Lower lobe of right lung (tissue), 2 donors: ENCODE measurements at regions not wholly inside any gene's neighbourhood (a gene's known extent, or its start where the extent isn't known, plus 50 kb on each side); places are given as distances from the start of the nearest gene placed in this dataset.

ENCODE experiments used
- ATAC-seq, 2 donors: fragments of 200-7000 bp; cut with Tn5 transposase; one replicate each; pipeline ENCODE4 v1.9.1; 2020 to 2022; ENCODE audit warnings: mild to moderate bottlenecking in 2 of 2, moderate library complexity in 2 of 2
- DNase-seq: peaks from one replicate; pipeline ENCODE4 v3.0.0-alpha.2; 2020
- H3K27ac ChIP-seq: fragments of 200-600 bp; one replicate; pipeline ENCODE4 v1.8.0; 2022
- H3K27me3 ChIP-seq: fragments of 200-600 bp; one replicate; pipeline ENCODE4 v1.8.0; 2022; ENCODE audit warnings: low read depth
- H3K36me3 ChIP-seq: fragments of 200-600 bp; one replicate; pipeline ENCODE4 v1.8.0; 2022; ENCODE audit warnings: mild to moderate bottlenecking
- H3K4me1 ChIP-seq: fragments of 200-600 bp; one replicate; pipeline ENCODE4 v1.8.0; 2022
- H3K4me3 ChIP-seq: fragments of 200-600 bp; one replicate; pipeline ENCODE4 v1.8.0; 2022; ENCODE audit warnings: mild to moderate bottlenecking
- H3K9me3 ChIP-seq: fragments of 200-600 bp; one replicate; pipeline ENCODE4 v1.8.0; 2022
- CTCF ChIP-seq: fragments of 200-600 bp; IDR thresholded peaks from one replicate; pipeline ENCODE4 v1.8.0; 2022; ENCODE audit warnings: antibody characterized with exemption, mild to moderate bottlenecking
- intact Hi-C: fragments of 100-400 bp; cut with DNase I; formaldehyde crosslinking; loops from one replicate; pipeline ENCODE4 v1.11.0; 2022
- donor health status: DM: no; HTN: yes; CAD: no; lungs with severe emphysema.

GRCh38 chr2:121944072-121944831 is 188.8 kb downstream of the TSN start:
- no peak for TF ChIP-seq CTCF
- intact Hi-C loops = no loop called here
- Histone ChIP-seq H3K36me3 (no peaks in the 10 kb centered on the region), H3K4me3 (no peak overlapping the region), H3K27me3 (no peaks in the 10 kb centered on the region), H3K9me3 (no peaks in the 10 kb centered on the region), H3K27ac (no peak overlapping the region), H3K4me1 (no peaks in the 10 kb centered on the region)
- ATAC-seq = peak in 1 of 2 donors; percentile 36
- DNase-seq = no peak

GRCh38 chr2:121947674-121948073 is 192.2 kb downstream of the TSN start:
- intact Hi-C loops = no loop called here
- no peaks in the 10 kb centered on the region for H3K9me3 ChIP-seq
- no peak for DNase-seq
- no peaks in the 10 kb centered on the region for H3K27me3 ChIP-seq
- no peak overlapping the region for H3K27ac ChIP-seq
- H3K4me1 ChIP-seq = no peaks in the 10 kb centered on the region
- H3K4me3 ChIP-seq = no peak overlapping the region
- ATAC-seq = no peak
- no peaks in the 10 kb centered on the region for H3K36me3 ChIP-seq
- no peak for TF ChIP-seq CTCF

- Histone ChIP-seq H3K4me3 (no peak overlapping the region), H3K4me1 (no peaks in the 10 kb centered on the region), H3K36me3 (no peaks in the 10 kb centered on the region), H3K27ac (no peak overlapping the region), H3K27me3 (no peaks in the 10 kb centered on the region), H3K9me3 (no peaks in the 10 kb centered on the region)
- TF ChIP-seq CTCF = no peak
- ATAC-seq (no peak), DNase-seq (no peak)
- intact Hi-C loops = no loop called here
These were observed 193.8 kb downstream of the TSN start for GRCh38 chr2:121949271-121949670.

- Histone ChIP-seq H3K4me3 (no peak overlapping the region), H3K9me3 (no peaks in the 10 kb centered on the region), H3K27me3 (no peaks in the 10 kb centered on the region), H3K36me3 (no peaks in the 10 kb centered on the region), H3K4me1 (no peaks in the 10 kb centered on the region), H3K27ac (no peak overlapping the region)
- intact Hi-C loops = no loop called here
- TF ChIP-seq CTCF = no peak
- ATAC-seq (no peak), DNase-seq (no peak)
These were observed 200.0 kb downstream of the TSN start for GRCh38 chr2:121955426-121955825.

GRCh38 chr2:121955872-121956271 is 200.4 kb downstream of the TSN start:
- TF ChIP-seq CTCF = no peak
- Histone ChIP-seq H3K27ac (no peak overlapping the region), H3K36me3 (no peaks in the 10 kb centered on the region), H3K4me3 (no peak overlapping the region), H3K27me3 (no peaks in the 10 kb centered on the region), H3K4me1 (no peaks in the 10 kb centered on the region), H3K9me3 (no peaks in the 10 kb centered on the region)
- intact Hi-C loops = no loop called here
- DNase-seq = no peak
- ATAC-seq = no peak
